HG02623 (cell line): ENCODE measurements at regions not wholly inside any gene's neighbourhood (a gene's known extent, or its start where the extent isn't known, plus 50 kb on each side); places are given as distances from the start of the nearest gene placed in this dataset.

Source experiments
- ATAC-seq: cut with Tn5 transposase; IDR thresholded peaks from one replicate; pipeline ENCODE4 v1.9.1; 2021; ENCODE audit warnings: moderate library complexity; ENCODE audit not compliant: unreplicated experiment

DNA sequence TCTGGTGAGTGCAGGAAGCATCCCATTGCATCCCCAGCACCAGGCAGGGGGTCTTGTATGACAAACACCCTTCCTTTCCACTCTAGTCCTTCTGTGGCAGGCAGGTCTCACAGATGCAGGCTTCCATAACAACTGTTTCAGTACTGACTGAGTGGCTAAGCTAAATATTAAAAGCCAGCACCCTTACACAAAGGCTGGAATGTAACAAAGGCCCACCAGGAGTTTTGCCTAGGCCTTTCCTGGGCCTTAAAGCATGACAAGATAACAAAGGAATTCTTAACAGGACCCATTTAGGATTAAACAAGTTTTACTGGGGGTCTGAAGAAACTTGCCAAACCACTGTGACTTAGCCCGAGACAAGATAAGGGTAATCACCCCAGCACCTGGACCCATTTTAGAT is 228.9 kb upstream of the RPL38 start:
- ATAC-seq: no peak

GRCh38 chr17:73976147-73976546 is 227.3 kb upstream of the RPL38 start:
- no peak for ATAC-seq

- ATAC-seq: no peak
These were observed 226.6 kb upstream of the RPL38 start for GRCh38 chr17:73976676-73977521.

GRCh38 chr17:73980517-73980916 is 223.0 kb upstream of the RPL38 start:
- no peak for ATAC-seq

DNA sequence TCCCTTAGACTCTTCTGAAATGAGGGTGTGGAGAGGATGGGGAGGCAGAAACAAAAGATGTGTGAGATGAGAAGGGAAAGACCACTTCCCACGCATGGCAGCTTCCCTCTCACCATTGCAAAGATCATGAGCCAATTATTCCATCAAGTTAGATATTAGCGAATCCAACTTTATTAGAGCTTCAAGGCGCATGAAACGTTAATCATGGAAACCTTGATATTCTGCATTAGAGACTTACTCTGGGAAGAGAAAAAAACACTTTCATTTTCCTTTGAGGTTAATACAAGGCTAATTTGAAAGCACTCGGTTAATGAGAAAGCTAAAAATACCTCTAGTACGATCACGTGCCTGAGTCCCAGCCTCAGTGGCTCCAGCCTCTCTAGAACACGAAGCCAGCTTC is 220.6 kb upstream of the RPL38 start:
- no peak for ATAC-seq

GRCh38 chr17:73983621-73984400 is 219.7 kb upstream of the RPL38 start:
- no peak for ATAC-seq

DNA sequence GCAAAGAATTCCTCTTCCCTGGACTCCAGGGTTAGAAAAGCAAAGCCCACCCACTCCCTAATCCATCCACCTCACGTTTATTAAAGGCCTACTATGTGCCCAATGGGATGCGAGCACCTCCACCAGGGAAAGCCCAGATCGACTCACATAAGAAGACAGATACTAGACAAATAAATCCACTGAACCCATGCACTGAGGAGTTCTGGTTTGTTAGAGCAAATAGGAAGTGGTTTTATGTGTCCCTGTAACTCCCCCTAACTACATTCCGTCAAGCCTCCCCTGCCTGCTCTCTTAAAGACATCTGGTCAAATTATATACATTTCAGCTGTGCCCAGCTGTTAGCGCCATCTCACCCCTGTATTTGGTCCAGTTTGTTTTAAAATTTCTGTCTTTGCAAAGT is 218.5 kb upstream of the RPL38 start:
- ATAC-seq: no peak

GRCh38 chr17:73985466-73986015 is 217.9 kb upstream of the RPL38 start:
- no peak for ATAC-seq

DNA sequence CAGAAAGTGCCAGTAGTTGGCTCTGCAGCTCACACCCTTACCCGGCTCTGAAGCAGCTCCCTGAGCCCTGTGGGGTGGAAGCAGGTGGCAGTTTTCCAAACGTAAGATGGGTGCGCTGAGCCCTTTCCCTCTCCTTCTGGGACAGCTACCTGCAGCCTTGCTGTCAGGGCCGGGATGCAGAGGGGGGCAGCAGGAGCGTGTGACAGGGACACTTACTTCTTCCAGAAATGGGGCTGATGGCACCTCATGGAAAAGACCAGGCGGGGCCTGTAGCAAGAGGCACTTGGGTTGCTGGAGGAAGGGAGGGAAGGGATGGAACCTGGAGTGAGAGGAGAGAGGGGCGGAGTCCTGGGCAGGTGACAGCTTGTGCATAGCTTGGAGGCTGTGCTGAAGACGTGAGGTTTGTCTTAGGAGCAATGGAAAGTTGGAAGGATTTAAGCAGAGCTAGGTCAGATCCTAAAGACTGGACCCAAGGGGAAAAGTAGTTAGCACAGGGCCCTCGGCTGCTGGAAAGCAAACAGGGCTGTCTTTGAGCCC is 216.8 kb upstream of the RPL38 start:
- ATAC-seq: no peak

DNA sequence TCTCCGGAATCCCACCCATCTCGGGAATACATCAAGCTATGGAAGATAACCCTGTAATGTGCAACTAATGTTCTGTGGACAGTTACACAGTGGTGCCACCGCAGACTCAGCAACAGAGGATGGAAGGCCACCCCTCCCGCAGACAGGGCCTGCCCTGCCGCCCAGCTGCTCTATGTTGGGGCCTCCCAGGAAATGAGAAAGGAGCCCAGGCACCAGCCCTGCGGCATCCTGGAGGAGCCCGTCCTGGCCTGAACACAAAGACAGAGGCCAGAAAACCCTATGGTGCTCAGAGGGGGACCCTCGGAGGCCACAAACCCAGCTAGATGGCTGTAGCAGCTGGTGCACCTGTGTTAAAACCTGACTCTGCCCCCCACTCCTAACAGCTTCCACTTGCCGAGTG is 216.1 kb upstream of the RPL38 start:
- no peak for ATAC-seq

DNA sequence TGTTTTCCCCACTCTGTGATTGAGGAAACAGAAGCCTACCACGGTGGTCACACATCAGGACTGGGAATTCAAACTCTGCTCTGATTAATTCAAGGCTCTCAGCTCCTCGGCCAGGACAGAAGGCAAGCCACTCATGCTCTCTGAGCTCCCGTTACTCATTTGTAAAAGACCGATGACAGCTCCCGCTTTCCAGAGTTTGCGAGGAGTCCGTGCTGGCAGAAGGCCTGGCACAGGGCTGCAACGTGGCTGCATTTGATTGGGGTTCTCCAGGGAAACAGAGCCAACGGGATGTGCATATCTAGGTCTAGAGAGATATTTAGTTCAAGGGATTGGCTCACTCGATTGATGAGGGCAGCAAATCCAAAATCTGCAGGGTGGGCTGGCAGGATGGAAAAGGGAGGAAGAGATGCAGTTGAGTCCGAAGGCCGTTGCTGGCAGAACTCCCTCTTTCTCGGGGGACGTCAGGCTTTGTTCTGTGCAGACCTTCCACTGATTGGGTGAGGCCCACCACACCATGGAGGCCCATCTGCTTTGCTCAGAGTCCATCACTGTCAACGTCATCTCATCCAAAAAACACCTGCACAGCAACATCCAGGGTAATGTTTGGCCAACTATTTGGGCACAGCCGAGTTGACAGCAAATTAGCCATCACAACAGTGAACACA is 215.5 kb upstream of the RPL38 start:
- no peak for ATAC-seq

GRCh38 chr17:73989671-73990070 is 213.8 kb upstream of the RPL38 start:
- ATAC-seq: no peak

DNA sequence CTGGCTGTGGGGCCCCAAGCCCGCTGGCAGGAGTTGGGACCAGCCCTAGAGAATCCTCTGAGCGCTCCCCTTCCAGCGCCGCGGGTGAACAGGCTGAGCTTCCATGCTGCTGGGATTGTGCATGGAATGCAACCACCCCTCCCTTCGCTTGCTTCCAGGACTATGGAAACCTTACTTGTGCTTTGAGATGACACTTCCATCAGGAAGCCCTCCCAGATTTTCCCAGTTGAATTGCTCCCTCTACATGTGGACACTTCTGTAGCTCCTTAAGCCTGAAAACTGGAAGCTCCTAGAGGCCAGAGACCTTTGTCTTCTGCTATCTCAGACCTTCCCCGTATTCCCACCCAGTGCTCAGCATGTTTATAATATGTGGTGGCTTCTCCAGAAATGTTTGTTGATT is 213.2 kb upstream of the RPL38 start:
- no peak for ATAC-seq

GRCh38 chr17:73991260-73991659 is 212.2 kb upstream of the RPL38 start:
- ATAC-seq: no peak

DNA sequence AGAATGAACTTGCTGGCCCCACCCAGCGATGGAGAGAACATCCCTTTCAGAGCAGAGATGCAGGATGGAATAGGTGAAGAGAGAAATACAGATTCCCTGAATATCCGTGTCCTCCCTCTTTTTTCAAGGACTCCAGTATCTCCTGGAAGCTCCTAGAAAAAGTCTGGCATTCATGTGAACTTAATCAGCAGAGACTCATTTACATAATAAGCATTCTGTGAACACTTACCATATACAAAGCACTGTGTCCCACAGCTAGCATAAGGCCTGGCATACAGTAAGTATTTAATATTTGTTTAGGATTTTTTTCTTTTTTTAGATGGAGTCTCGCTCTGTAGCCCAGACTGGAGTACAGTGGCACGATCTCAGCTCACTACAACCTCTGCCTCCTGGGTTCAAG is 208.5 kb upstream of the RPL38 start:
- ATAC-seq: no peak

GRCh38 chr17:73997059-73997458 is 206.4 kb upstream of the RPL38 start:
- ATAC-seq: no peak

- ATAC-seq: no peak
These were observed 205.2 kb upstream of the RPL38 start for GRCh38 chr17:73998249-73998648.

DNA sequence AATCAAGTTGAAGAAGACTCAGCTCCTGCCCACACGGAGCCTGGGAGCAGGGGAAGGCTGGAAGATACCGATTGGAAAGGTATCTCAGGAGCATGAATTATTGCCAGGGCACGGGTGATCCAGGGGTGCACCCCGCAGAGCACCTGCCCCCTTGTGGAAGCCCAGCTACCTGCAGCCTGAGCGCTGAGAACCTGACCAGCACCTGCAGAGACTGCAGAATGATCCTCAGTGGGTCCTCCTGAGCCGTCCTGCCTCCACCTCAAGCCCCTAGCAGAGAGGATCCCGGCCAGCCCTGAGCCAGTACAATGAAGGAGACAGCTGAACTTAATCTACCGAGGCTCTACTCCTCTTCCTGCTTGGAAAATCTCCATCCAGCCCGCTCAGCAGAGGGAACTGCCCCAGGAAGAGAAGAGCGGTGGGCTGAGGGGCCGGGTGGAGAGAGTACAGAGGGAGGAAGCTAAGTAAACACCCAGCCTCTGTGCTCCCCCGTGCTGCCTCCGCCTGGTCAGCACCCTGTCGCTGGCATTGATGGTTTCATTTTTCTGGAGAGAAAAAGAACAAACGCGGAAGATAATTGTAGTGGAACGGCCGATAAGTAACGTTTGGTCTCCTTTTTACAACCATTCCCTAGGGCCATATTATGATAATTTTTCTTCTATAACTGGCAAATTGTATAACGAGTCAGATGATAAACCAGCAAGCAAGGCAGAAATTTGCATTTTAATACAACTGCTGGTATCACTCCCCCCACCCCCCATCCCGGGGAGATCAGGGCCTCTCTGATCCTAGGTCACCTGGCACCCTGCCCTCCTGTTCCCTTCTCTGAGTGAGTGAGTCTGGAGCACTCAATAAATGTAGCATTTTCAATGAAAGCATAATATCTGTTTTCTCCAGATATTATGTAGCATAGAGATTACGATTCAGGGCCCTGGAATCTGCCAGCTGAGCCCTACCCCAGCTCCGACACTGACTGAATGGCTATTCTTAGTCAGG is 204.5 kb upstream of the RPL38 start:
- ATAC-seq: peak; percentile 60

DNA sequence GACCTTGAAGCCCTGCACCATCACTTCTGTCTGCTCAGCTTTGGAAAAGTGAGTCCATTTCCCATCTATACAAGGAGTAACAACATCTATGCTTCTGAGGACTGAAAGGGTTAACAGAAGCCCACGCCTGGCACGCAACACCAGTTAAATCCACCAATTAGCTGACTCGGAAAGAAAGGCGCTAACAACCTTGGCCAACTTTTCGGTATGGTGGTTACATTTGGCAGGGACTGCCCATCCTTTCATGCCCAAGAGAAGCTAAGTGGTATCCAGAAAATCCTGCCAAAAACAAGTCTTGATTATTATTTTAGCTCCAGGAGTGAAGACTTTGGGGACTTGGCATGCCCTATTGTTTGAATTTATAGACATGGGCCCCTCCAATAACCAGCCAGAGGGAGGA is 202.3 kb upstream of the RPL38 start:
- ATAC-seq: no peak

DNA sequence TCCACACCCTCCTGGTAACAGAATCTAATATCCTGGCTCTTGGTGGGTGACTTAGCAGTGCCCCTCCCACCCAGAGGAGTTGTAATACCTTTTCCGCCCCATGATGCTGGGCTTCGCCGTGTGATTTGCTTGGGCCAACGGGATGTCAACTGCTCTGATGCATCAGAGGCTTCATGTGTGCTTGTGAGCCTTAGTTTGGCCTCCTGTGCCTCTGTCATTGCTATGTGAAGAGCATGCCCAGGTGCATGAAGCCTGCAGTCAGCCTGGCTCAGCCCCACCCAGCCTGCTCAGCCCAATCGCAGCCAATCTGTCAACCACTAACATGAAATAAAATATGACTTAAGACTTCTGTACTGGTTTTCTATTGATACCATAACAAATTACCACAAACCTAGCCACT is 201.2 kb upstream of the RPL38 start:
- no peak for ATAC-seq
